GM12891 (cell line): ENCODE measurements at regions not wholly inside any gene's neighbourhood (a gene's known extent, or its start where the extent isn't known, plus 50 kb on each side); places are given as distances from the start of the nearest gene placed in this dataset.

ENCODE experiments used
- POLR2A ChIP-seq: IDR thresholded peaks from 2 replicates; pipeline ENCODE4 v1.6.1; 2011; ENCODE audit warnings: low read depth, low read length, control low read depth
- POLR2AphosphoS5 ChIP-seq: IDR thresholded peaks from 2 replicates; pipeline ENCODE4 v1.6.1; 2011; ENCODE audit warnings: low read depth, low read length, control low read depth
- POU2F2 ChIP-seq: IDR thresholded peaks from 2 replicates; pipeline ENCODE4 v1.6.1; 2011; ENCODE audit warnings: low read depth, mild to moderate bottlenecking, control low read depth, low read length, moderate library complexity
- SPI1 ChIP-seq: IDR thresholded peaks from 2 replicates; pipeline ENCODE4 v1.6.1; 2011; ENCODE audit warnings: low read depth, low read length, control low read depth
- TAF1 ChIP-seq: IDR thresholded peaks from 2 replicates; pipeline ENCODE4 v1.6.1; 2011; ENCODE audit warnings: low read depth, low read length, control low read depth

- TF ChIP-seq TAF1 (no peak), POLR2A (no peak), POLR2AphosphoS5 (no peak), SPI1 (no peak), POU2F2 (no peak)
Observed at GRCh38 chrX:114047558-114047957, 536.3 kb upstream of the HTR2C start.
